NCI-H510A treated with DMSO at 0.1 percent for 48 hours (cell line): ENCODE measurements at regions not wholly inside any gene's neighbourhood (a gene's known extent, or its start where the extent isn't known, plus 50 kb on each side); places are given as distances from the start of the nearest gene placed in this dataset.

Source experiments
- DNase-seq: peaks from one replicate; lab custom pipeline; 2025; lab: John Stamatoyannopoulos, UW

- no peak for DNase-seq
Observed at GRCh38 chr11:70486731-70487130, 88.4 kb downstream of the CTTN start.

- no peak for DNase-seq
Observed at GRCh38 chr11:70487160-70487559, 88.8 kb downstream of the CTTN start.

GRCh38 chr11:70487756-70488155 is 89.4 kb downstream of the CTTN start:
- no peak for DNase-seq

- DNase-seq: no peak
Observed at GRCh38 chr11:70488171-70488703, 89.9 kb downstream of the CTTN start.

- DNase-seq: no peak
Observed at GRCh38 chr11:70489276-70489675, 90.9 kb downstream of the CTTN start.

- no peak for DNase-seq
Observed at GRCh38 chr11:70490208-70490607, 91.9 kb downstream of the CTTN start.

- no peak for DNase-seq
Observed at GRCh38 chr11:70490723-70491558, 92.6 kb downstream of the CTTN start.

GRCh38 chr11:70491696-70492472 is 93.6 kb downstream of the CTTN start:
- DNase-seq: no peak

GRCh38 chr11:70493089-70493474 is 94.8 kb downstream of the CTTN start:
- DNase-seq: no peak

- DNase-seq: no peak
Observed at GRCh38 chr11:70493891-70494290, 95.6 kb downstream of the CTTN start.

GRCh38 chr11:70494559-70495350 is 96.4 kb downstream of the CTTN start:
- DNase-seq: no peak

- DNase-seq: no peak
Observed at GRCh38 chr11:70495351-70496310, 97.3 kb downstream of the CTTN start.

- no peak for DNase-seq
Observed at GRCh38 chr11:70496591-70497535, 98.5 kb downstream of the CTTN start.

- DNase-seq: no peak
Observed at GRCh38 chr11:70497536-70498075, 99.3 kb downstream of the CTTN start.

GRCh38 chr11:70498171-70498571 is 99.8 kb downstream of the CTTN start:
- DNase-seq: peak; percentile 20

- no peak for DNase-seq
Observed at GRCh38 chr11:70498976-70499801, 100.9 kb downstream of the CTTN start.

- DNase-seq: no peak
Observed at GRCh38 chr11:70500076-70500847, 101.9 kb downstream of the CTTN start.
